SKM-1 treated with dmso at 0.1 percent for 144 hours (cell line): ENCODE measurements at regions not wholly inside any gene's neighbourhood (a gene's known extent, or its start where the extent isn't known, plus 50 kb on each side); places are given as distances from the start of the nearest gene placed in this dataset.

Source experiments
- DNase-seq: peaks from one replicate; lab custom pipeline; 2025; ENCODE audit not compliant: unreplicated experiment; lab: John Stamatoyannopoulos, UW

- DNase-seq: no peak
These were observed 113.2 kb upstream of the ERCC6L2 start for GRCh38 chr9:95762322-95762721.

- no peak for DNase-seq
These were observed 114.7 kb upstream of the ERCC6L2 start for GRCh38 chr9:95760791-95761190.

- no peak for DNase-seq
These were observed 118.1 kb upstream of the ERCC6L2 start for GRCh38 chr9:95757439-95757838.

GRCh38 chr9:95756986-95757385 lies 118.5 kb upstream of the ERCC6L2 start:
- DNase-seq: no peak

GRCh38 chr9:95756101-95756500 lies 119.4 kb upstream of the ERCC6L2 start:
- DNase-seq: no peak

GRCh38 chr9:95755421-95755730 lies 120.1 kb upstream of the ERCC6L2 start:
- no peak for DNase-seq

GRCh38 chr9:95754533-95755420 lies 120.7 kb upstream of the ERCC6L2 start:
- DNase-seq: no peak

- DNase-seq: no peak
These were observed 121.6 kb upstream of the ERCC6L2 start for GRCh38 chr9:95753762-95754465.

GRCh38 chr9:95752129-95752731 lies 123.3 kb upstream of the ERCC6L2 start:
- DNase-seq: no peak

- no peak for DNase-seq
These were observed 124.0 kb upstream of the ERCC6L2 start for GRCh38 chr9:95751520-95751790.

GRCh38 chr9:95750725-95751519 lies 124.6 kb upstream of the ERCC6L2 start:
- no peak for DNase-seq

GRCh38 chr9:95749493-95749892 lies 126.0 kb upstream of the ERCC6L2 start:
- no peak for DNase-seq

GRCh38 chr9:95746408-95747180 lies 128.9 kb upstream of the ERCC6L2 start:
- no peak for DNase-seq

- no peak for DNase-seq
These were observed 132.7 kb upstream of the ERCC6L2 start for GRCh38 chr9:95742821-95743220.

GRCh38 chr9:95741631-95742030 lies 133.9 kb upstream of the ERCC6L2 start:
- no peak for DNase-seq

GRCh38 chr9:95740217-95741004 lies 135.1 kb upstream of the ERCC6L2 start:
- DNase-seq: no peak

- DNase-seq: no peak
These were observed 137.1 kb upstream of the ERCC6L2 start for GRCh38 chr9:95738438-95738837.

GRCh38 chr9:95736891-95737522 lies 138.5 kb upstream of the ERCC6L2 start:
- no peak for DNase-seq

GRCh38 chr9:95736370-95736769 lies 139.1 kb upstream of the ERCC6L2 start:
- no peak for DNase-seq

GRCh38 chr9:95735701-95736100 lies 139.8 kb upstream of the ERCC6L2 start:
- no peak for DNase-seq
